ENCODE measurements at regions not wholly inside any gene's neighbourhood (a gene's known extent, or its start where the extent isn't known, plus 50 kb on each side); places are given as distances from the start of the nearest gene placed in this dataset.

- TF ChIP-seq POLR2A (IDR thresholded peaks at IDR 0.05; ENCODE audit: low read depth, low read length) (no peak), POLR2AphosphoS5 (IDR thresholded peaks at IDR 0.05; ENCODE audit: low read depth, low read length) (no peak)
These were observed 658.0 kb upstream of the GOLIM4 start for GRCh38 chr3:168753724-168754123.
